SH-SY5Y (cell line): ENCODE measurements at regions not wholly inside any gene's neighbourhood (a gene's known extent, or its start where the extent isn't known, plus 50 kb on each side); places are given as distances from the start of the nearest gene placed in this dataset.
A peak's percentile ranks its signal among the peaks of the same experiment; 100 is the strongest.

Experiments
- GATA2 ChIP-seq: IDR thresholded peaks from 2 replicates; pipeline ENCODE4 v1.6.1; 2011; ENCODE audit warnings: mild to moderate bottlenecking, low read depth, low read length
- GATA3 ChIP-seq: IDR thresholded peaks from 2 replicates; pipeline ENCODE4 v1.6.1; 2011; ENCODE audit warnings: low read depth, mild to moderate bottlenecking, low read length, moderate library complexity

DNA sequence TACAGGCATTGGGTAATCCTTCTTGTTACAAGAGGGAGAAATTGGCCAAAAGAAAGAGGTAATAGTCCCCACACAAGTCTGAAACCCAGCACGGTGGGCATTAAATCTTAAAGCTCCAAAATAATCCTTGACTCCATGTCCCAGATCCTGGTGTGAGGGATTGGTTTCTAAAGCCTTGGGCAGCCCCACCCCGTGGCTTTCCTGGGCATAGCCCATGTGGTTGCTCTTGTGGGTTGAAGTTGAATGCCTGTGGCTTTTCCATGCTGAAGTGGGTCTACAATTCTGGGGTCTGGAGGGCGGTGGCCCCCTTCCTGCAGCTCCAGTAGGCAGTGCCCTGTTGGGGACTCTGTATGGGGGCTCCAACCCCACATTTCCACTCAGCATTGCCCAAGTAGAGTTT lies 91.8 kb upstream of the LARP1 start:
- TF ChIP-seq GATA2 = no peak

DNA sequence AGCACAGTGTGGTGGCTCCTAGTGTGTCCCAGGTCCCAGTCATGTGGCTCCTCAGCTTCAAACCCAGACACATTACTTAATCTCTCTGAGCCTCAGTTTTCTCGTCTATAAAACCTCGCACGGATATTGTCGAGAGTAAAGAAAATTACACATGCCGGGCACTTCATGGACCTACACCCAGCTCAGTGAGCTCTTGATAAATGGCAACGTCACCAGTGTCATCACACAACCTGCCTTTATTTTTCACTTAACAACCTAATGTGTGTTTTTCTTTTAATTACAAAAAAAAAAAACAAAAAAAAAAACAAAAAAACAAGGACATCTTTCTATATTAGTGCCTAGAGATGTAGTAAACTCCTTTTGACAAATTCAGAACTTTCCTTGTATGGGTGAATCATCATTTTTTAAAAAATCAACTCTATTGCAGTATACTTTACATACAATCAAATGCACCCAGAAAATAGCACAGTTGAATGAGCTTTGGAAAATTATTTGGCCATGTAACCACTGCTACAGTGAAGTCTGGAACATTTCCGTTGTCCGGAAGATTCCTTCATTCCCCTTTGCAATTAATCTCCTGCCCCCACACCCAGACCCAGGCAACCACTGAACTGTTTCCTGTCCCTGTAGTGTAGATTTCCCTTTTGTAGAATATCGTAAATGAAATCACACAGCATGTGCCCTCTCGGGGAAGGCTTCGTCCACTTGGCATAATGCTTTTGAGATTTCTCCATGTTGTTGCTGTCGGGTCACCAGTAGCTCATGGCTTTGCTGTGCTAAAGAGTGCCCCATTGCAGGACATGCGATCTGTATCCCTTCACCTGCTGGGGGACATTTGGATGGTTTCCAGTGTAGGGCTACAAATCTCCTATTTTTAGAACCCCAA lies 100.4 kb upstream of the LARP1 start:
- TF ChIP-seq GATA3 (no peak), GATA2 (no peak)

DNA sequence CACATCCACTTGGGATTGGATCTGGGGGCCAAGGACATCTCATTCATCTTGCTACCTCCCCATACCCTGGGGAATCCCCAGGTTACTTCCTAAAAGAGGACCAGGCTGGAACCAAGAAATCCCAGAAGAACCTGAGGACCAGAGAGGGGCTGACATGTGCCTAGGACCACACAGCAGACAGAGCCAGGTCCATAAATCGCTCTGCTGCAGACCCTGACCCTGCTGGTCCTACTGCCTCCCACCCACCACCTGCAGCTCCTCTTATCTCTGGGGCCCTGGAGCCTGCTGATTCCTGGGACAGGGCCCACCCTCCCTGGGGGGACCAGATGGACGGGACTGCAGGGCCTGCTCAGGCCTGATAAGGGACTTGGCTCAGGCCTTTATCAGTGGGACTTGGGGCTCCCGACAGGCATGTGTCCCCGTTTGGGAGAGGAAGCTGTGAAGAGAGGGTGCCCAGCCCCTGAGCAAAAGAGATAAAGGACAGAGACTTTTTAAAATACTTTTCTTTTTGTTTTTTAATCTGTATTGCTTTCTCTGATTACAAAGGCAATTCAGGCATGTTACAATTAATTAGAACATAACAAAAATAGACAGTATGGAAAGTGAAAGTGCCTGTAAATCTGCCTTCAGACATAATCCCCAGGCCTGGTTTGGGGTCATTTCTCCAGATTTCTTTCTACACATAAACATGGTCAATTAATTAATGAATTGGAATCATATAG lies 101.3 kb upstream of the LARP1 start:
- TF ChIP-seq GATA3 = peak; percentile 34; the same call in 1 of the 2 replicates
- TF ChIP-seq GATA2 = peak; percentile 97

DNA sequence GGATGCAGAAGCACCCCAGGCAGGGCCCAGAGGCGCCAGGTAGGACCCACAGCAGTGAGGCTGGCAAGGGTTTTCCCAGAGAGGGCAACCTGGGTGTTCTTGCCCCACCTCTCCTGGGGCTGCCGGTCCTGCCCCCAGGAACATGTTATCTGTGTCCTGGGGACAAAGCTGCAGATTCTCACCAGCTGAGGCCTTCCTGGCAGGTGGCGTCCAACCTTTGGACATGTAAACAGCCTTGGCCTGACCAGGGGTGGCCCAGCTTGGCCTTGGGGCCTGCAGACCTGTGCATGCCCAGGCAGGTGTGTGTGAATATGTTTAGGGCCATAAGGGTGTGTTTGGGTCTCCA lies 101.8 kb upstream of the LARP1 start:
- no peak for TF ChIP-seq GATA3
- TF ChIP-seq GATA2 = no peak

DNA sequence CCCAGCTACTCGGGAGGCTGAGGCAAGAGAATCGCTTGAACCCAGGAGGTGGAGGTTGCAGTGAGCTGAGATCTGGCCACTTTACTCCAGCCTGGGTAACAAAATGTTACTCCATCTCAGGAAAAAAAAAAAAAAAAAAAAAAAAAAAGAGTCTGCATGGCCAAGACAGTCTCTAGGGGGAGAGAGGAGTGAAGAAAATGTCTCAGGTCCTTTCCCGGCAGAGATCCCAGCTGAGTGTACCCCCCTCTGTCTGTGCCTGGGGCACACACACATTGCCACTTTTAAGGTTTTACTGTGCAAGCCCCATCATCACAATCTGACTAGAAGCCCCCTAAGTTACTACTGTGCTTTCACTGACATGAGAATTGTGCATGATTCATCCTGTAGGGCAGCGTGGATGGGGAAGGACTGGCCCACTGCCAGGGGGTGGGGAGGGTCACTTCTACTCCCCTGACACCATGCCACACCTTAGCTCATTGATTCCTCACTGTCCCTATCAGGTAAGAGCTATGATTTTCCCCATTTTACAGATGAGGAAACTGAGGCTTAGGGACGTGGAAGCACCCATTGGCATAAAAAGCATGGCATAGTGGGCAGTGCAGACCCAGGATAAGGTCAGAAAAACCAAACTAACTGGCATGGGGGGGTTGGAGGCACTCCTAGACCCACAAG lies 102.3 kb upstream of the LARP1 start:
- TF ChIP-seq GATA2 (no peak), GATA3 (no peak)

DNA sequence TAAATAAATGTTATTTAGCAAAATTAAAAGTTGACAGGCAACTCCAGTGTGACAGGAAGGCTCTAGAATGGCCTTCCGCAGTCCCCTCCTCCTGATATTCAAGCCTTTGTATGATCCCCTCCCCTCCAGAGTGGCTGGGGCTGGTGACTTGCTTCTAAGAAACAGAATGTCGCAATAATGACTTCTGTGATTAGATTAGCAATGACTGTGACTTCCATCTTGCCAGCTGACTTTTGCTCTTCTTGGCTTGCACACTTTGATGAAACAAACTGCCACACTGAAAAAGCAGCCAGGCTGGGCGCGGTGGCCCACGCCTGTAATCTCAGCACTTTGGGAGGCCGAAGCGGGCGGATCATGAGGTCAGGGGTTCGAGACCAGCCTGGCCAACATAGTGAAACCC lies 106.5 kb upstream of the LARP1 start:
- TF ChIP-seq GATA2 = no peak
- no peak for TF ChIP-seq GATA3

DNA sequence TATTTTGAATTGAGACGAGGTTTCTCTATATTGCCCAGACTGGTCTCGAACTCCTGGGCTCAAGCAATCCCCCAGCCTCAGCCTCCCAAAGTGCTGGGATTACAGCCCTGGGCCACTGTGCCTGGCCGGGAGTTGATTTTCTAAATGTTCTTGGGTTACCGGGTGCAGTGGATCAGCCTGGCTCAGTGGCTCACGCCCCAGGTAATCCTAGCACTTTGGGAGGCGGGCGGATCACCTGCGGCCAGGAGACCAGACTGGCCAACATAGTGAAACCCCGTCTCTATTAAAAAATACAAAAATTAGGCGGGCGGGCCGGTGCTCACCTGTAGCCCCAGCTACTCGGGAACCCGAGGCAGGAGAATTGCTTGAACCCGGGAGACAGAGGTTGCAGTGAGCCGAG lies 106.9 kb upstream of the LARP1 start:
- TF ChIP-seq GATA2 (no peak), GATA3 (no peak)

DNA sequence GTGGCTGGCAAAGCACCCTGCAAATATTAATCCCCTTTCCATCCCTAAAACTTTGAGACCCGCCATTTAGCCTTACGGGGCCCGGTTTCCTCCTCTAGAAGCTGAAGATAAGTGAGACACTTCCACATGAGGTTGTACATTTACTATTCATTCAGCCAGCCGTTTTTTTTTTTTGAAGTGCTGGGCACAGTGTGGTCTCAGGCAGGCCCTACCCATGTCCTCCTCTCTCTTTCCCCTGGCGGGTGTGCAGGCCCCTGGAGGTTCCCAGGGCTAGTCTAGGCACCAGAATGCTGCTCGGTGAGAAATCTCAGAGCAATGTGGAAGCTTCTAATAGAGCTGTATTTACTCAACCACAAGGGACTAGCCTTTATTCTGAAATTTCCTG lies 107.4 kb upstream of the LARP1 start:
- no peak for TF ChIP-seq GATA2
- TF ChIP-seq GATA3 = no peak

DNA sequence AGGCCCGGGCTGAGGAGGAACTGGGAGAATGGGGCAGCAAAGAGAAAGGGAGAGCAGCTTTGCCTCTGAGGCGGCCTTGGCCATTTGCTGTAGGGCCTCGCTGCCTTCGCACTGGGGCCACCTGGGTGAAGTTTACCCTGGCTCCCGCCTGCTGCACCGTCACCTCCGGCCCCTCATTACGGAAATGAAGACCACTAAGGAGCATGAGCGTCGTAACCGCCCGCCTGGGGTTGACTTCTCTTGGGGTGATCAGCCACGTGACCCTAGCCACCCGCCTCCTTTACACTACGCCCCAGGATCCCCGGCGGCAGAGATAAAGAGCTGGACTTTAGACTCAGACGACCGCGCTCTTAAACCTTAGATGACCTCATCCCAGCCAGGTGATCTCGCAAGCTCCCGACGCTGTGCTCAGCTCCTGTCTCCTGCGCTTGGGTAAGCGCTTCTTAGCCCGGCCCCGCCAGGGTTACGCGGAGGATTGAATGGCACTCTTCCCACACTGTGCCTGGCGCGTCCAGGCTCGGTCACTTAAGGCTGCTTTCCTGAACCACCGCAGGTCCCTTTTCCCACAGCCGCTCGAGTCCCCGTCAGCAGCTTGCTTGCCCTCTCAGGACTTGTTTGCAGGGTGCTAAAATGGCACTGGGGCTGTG lies 107.9 kb upstream of the LARP1 start:
- no peak for TF ChIP-seq GATA2
- no peak for TF ChIP-seq GATA3

DNA sequence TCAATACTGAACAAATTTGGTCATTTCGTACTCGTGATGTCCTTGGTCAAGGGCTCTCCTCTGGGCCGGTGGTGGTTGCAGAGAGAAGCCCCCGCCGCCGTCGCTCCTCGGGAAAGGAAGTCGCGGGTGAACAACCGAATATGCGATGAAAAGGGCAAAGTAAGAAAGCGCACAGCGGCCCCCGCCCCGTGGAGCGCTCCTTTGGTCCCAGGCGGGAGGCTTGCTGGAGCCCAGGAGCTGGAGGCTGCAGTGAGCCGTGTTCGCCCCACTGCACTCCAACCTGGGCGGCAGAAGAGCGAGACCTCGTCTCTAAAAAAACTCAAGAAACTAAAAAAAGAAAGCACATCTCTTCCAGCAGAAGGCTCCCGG lies 108.4 kb upstream of the LARP1 start:
- TF ChIP-seq GATA2 = no peak
- TF ChIP-seq GATA3 = no peak

DNA sequence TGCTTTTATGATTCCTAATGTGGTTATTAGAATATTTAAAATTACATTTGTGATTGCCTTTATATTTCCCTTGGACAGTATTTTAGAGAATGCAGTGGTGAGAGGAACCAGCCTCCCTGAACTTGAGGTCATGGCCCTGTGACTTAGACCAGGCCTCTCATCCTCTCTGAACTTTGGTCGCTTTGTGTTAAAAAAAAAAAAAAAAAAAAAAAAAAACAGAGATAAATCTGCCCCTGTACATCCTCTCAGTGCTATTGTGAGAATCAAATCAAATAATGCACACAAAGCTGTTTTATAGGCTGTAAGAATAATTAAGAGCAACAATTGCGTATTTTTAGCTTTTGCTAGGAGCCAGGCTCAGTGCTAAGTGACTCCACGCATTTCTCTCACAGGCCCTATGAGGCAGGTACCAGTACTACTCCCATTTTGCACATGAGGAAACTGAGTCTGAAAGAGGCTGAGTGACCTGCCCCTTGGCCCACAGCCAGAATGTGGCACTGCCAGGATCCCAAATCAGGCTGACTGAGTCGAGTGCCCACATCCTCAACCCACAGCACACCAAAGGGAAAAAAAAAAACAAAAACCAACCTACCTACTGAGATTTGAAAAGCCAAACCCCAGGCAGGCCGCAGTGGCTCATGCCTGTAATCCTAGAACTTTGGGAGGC lies 110.3 kb upstream of the LARP1 start:
- TF ChIP-seq GATA2 = no peak
- TF ChIP-seq GATA3 = no peak

DNA sequence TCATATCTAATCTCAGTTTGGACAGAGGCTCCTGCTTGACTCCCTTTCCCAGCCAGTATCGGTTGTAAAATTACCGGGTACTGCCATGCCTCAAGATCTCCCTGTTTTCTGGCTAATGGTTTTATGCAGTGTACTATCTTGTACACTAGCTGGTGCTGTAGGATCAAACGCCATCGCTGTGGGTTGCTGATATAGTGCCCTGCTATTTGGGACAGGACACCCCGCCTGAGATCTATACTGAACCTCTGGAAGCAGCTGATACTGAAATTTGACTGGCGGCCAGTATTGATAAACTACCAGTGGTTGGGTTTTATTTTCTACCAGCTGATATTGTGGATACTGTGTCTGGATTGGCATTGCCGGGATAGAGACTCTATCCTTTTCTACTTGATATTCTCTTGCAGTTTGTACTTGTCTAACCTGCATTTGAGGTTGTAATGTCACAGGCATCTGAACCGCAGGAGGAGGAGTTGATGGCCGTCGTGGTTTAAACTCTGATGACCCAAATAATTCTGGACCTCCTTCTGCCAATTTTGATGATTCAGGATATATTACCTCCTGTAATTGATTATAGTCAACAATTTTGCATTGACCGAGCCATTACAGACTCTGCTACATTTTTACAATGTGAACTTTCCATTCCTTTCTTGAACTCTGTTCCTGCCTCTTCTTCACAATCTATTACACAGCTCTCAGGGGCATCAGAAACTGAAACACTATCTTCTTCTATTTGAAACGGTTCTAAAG lies 112.5 kb upstream of the LARP1 start:
- TF ChIP-seq GATA2 = no peak
- no peak for TF ChIP-seq GATA3

DNA sequence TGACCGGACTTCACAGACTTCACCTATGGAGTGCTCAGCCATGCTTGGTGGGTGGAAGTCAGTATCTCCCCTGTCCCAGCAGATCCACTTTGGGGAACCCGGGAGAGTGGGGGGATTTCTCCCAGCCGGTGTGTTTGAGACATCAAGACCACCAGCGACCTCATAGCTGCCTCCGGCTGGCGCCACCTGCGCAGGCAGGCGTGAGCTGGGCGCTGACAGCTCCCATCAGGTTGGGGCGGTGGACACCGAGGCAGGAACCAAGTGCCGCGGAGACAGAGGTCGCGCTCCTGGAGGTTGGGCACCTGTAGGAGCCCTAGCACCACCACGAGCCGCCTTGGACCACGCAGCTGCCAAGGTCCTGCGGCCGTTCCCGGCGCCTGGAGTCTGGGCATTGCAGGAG lies 124.0 kb upstream of the LARP1 start:
- TF ChIP-seq GATA2 (no peak), GATA3 (no peak)
